BLaER1 treated with 17β-estradiol and CSF1 and Interleukin-3, amounts not matched to agents 10 nM and 100 nM (cell line): ENCODE measurements at regions not wholly inside any gene's neighbourhood (a gene's known extent, or its start where the extent isn't known, plus 50 kb on each side); places are given as distances from the start of the nearest gene placed in this dataset.
A peak's percentile ranks its signal among the peaks of the same experiment; 100 is the strongest.
"Not testable (repeated sequence)": the region's sequence is repeated elsewhere in the genome, so short reads cannot be mapped to it uniquely, and the experiment has no call there.

ENCODE experiments used
- H3K27ac ChIP-seq, 11 experiments: shearing (Covaris generic); formaldehyde crosslinking; 2 replicates each; pipeline ENCODE4 v1.8.1; 2022
- H3K27me3 ChIP-seq, 11 experiments: shearing (Covaris generic); formaldehyde crosslinking; 2 replicates each; pipeline ENCODE4 v1.8.1; 2022
- H3K36me3 ChIP-seq, 11 experiments: shearing (Covaris generic); formaldehyde crosslinking; 2 replicates each; pipeline ENCODE4 v1.8.1; 2022
- H3K4me1 ChIP-seq, 10 experiments: shearing (Covaris generic); formaldehyde crosslinking; 2 replicates each; pipeline ENCODE4 v1.8.1; 2022
- H3K4me2 ChIP-seq, 11 experiments: shearing (Covaris generic); formaldehyde crosslinking; 2 replicates each; pipeline ENCODE4 v1.8.1; 2022
- H3K4me3 ChIP-seq, 10 experiments: shearing (Covaris generic); formaldehyde crosslinking; 2 replicates each; pipeline ENCODE4 v1.8.1; 2022
- H3K9ac ChIP-seq, 11 experiments: shearing (Covaris generic); formaldehyde crosslinking; 2 replicates each; pipeline ENCODE4 v1.8.1; 2022
- H3K9me3 ChIP-seq, 11 experiments: shearing (Covaris generic); formaldehyde crosslinking; replicated peaks in 1 of 11; 2 replicates each; pipeline ENCODE4 v1.8.1; 2022
- H4K20me1 ChIP-seq, 11 experiments: shearing (Covaris generic); formaldehyde crosslinking; 2 replicates each; pipeline ENCODE4 v1.8.1; 2022
- Cebpa-rat ChIP-seq, 11 experiments: shearing (Covaris generic); IDR thresholded peaks; 2 replicates each; pipeline ENCODE4 v1.8.1; 2022

DNA sequence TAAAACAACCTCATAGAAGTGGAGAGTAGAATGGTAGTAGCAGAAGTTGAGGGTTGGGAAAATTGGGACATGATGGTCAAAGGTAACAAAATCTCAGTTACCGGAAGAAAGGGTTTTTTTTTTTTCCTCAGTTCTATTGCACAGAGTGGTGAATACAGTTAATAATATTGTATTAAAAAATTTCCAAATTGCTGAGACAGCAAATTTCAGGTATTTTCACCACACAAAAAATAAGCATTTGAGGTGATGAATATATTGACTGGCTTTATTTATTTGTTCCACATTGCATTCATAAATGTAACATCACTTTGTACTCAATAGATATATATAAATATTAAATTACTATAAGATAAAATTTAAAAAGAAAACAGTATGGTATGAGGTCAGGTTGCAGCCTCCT is 373.8 kb downstream of the ETV1 start:
- Histone ChIP-seq H4K20me1 (no peaks in the 10 kb centered on the region), H3K4me3 (no peak overlapping the region), H3K4me2 (no peak overlapping the region), H3K27me3 (no peaks in the 10 kb centered on the region), H3K9me3 (no peaks in the 10 kb centered on the region), H3K27ac (no peak overlapping the region), H3K36me3 (no peaks in the 10 kb centered on the region), H3K4me1 (no peaks in the 10 kb centered on the region), H3K9ac (no peak overlapping the region)
- no peak for TF ChIP-seq Cebpa-rat (IDR thresholded peaks at IDR 0.05)

- no peak for TF ChIP-seq Cebpa-rat (IDR thresholded peaks at IDR 0.05)
- Histone ChIP-seq H3K27me3 (no peaks in the 10 kb centered on the region), H3K4me2 (no peak overlapping the region), H3K36me3 (no peaks in the 10 kb centered on the region), H3K4me1 (no peaks in the 10 kb centered on the region), H3K9me3 (no peaks in the 10 kb centered on the region), H3K9ac (no peak overlapping the region), H3K4me3 (no peak overlapping the region), H3K27ac (no peak overlapping the region), H4K20me1 (no peaks in the 10 kb centered on the region)
Observed at GRCh38 chr7:13627455-13627854, 362.0 kb downstream of the ETV1 start.

DNA sequence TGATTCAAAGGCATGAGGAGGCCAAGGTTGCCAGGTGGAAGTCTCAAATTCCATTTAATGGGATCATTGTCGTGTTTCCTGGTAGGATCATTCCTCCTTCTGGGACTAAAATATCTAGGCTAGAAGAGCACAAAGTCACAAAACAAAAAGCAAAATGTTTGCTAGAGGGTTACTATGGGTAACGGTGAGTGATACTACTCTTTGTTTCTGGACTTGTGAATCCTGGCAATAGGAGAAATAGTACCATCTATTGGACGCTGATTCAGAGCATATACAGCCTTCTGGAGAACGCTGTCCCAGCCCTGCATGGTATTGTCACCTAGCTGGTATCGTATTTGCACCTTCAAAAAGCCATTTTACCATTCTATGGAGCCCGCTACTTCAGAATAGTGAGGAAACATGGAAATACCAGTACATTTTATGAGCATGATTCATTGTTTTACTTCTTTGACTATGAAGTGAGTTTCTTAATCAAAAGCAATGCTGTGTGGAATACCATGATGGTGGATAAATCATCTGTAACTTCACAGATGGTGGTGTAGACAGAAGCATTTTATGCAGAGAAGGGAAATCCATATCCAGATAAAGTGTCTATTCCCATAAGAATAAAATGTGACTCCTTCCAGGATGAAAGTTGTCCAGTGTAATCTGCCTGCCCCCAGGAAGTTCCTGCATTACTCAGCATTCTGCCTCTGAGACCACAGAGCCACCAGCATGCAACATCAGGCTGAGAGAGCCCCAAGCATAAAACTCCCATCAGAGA is 361.0 kb downstream of the ETV1 start:
- Histone ChIP-seq H3K9ac (no peak overlapping the region), H3K4me2 (no peak overlapping the region), H3K9me3 (no peaks in the 10 kb centered on the region), H3K4me1 (no peaks in the 10 kb centered on the region), H3K36me3 (no peaks in the 10 kb centered on the region), H3K27me3 (no peaks in the 10 kb centered on the region), H3K4me3 (no peak overlapping the region), H4K20me1 (no peaks in the 10 kb centered on the region), H3K27ac (no peak overlapping the region)
- TF ChIP-seq Cebpa-rat (IDR thresholded peaks at IDR 0.05) = no peak

DNA sequence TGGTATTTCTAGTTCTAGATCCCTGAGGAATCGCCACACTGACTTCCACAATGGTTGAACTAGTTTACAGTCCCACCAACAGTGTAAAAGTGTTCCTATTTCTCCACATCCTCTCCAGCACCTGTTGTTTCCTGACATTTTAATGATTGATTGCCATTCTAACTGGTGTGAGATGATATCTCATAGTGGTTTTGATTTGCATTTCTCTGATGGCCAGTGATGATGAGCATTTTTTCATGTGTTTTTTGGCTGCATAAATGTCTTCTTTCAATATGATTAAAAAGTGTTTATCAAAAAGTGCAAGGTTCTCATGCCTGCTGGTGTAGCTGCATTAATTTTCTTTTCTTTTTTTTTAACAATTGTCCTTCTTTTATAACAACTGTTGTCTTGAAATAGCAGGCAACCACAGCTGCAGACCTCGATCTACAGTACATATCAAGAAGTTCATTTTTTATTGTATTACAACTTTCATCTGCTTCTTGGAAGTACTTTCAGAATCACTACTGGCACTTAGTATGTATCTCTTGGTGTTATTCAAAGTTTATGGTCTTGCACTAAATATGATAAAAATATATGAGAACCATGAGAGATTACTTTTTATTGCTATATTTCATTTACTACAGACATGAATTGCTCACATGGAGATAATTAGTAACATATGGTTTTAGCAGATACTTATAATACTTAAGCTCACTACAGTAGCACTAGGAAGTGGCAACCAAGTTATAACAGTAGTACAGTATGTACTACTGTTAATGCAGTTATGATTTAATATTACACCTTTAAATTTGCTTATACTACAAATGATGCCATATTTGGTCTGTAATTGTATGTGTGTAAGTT is 358.0 kb downstream of the ETV1 start:
- not testable (repeated sequence) for H3K27me3 ChIP-seq, H3K27ac ChIP-seq, H3K9ac ChIP-seq, H3K4me3 ChIP-seq, H4K20me1 ChIP-seq, H3K9me3 ChIP-seq, H3K36me3 ChIP-seq, H3K4me2 ChIP-seq, H3K4me1 ChIP-seq

GRCh38 chr7:13633857-13634256 is 355.6 kb downstream of the ETV1 start:
- Histone ChIP-seq H3K4me3 (no peak overlapping the region), H4K20me1 (no peaks in the 10 kb centered on the region), H3K9ac (no peak overlapping the region), H3K4me2 (no peak overlapping the region), H3K27ac (no peak overlapping the region), H3K9me3 (no peaks in the 10 kb centered on the region), H3K36me3 (no peaks in the 10 kb centered on the region), H3K27me3 (no peaks in the 10 kb centered on the region), H3K4me1 (no peaks in the 10 kb centered on the region; a peak in 1 of 20 replicates)
- no peak for TF ChIP-seq Cebpa-rat (IDR thresholded peaks at IDR 0.05)

DNA sequence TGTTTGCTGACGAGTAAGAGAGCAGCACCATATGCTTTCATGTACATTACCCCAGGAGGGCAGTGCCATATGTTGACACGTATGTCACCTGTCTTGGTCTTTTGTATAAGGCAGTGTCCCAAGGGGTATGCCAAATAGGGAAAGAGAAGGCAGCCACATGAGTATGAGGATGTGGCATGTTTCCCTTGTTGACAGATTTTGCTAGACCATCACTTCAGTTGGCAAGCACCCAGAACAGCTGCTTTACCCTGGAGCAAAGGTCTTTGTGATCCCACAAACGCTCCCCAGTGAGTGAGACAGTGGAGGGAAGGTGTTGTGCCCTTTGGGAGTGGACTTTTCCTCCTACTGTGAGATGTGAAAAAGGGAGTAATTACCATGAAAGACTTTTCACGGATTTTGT is 350.1 kb downstream of the ETV1 start:
- no peak overlapping the region for H3K4me3 ChIP-seq
- no peak for TF ChIP-seq Cebpa-rat (IDR thresholded peaks at IDR 0.05)
- H4K20me1 ChIP-seq = no peaks in the 10 kb centered on the region
- no peak overlapping the region for H3K9ac ChIP-seq
- H3K27ac ChIP-seq = no peak overlapping the region
- H3K4me1 ChIP-seq = peaks cover 0 to 13% (median 6%) of the 10 kb centered on the region in 10 experiments; a peak in 12 of 20 replicates
- no peaks in the 10 kb centered on the region for H3K9me3 ChIP-seq
- H3K4me2 ChIP-seq = peak overlapping the region in 8 of 11 experiments; percentile 9 to 59 (median 42); a peak in 11 of 22 replicates
- H3K27me3 ChIP-seq = no peaks in the 10 kb centered on the region
- H3K36me3 ChIP-seq = no peaks in the 10 kb centered on the region

- H4K20me1 ChIP-seq = no peaks in the 10 kb centered on the region
- H3K4me1 ChIP-seq = peaks cover 0 to 13% (median 6%) of the 10 kb centered on the region in 10 experiments; a peak in 12 of 20 replicates
- no peak for TF ChIP-seq Cebpa-rat (IDR thresholded peaks at IDR 0.05)
- H3K4me3 ChIP-seq = no peak overlapping the region
- H3K27ac ChIP-seq = no peak overlapping the region
- no peaks in the 10 kb centered on the region for H3K27me3 ChIP-seq
- peak overlapping the region in 1 of 11 experiments; percentile 21; a peak in 1 of 22 replicates for H3K4me2 ChIP-seq
- H3K9me3 ChIP-seq = no peaks in the 10 kb centered on the region
- H3K36me3 ChIP-seq = no peaks in the 10 kb centered on the region
- no peak overlapping the region for H3K9ac ChIP-seq
Observed at GRCh38 chr7:13641714-13642113, 347.8 kb downstream of the ETV1 start.

DNA sequence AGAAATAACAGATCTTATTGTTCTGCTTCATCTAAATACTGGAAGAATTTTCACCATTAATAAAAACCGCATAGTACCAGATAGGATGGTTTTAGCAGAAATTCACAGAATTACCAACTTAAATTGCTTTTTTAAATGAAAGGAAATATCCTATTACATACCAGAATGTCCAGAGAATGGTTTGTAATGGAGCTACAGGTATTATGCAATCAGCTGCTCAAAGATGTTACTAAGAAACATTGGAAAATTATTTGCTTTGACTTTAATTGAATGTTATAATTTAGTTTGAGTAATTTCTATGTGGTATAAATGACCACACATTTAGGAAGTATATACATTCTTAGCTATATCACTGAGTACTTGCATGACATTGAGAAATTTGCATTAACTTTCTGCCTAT is 338.3 kb downstream of the ETV1 start:
- H3K9ac ChIP-seq = no peak overlapping the region
- no peaks in the 10 kb centered on the region for H3K36me3 ChIP-seq
- no peak for TF ChIP-seq Cebpa-rat (IDR thresholded peaks at IDR 0.05)
- H3K4me2 ChIP-seq = no peak overlapping the region
- H3K9me3 ChIP-seq = peaks cover 0 to 6% (median 0%) of the 10 kb centered on the region in 11 experiments; a peak in 2 of 22 replicates
- no peak overlapping the region for H3K27ac ChIP-seq
- H3K4me3 ChIP-seq = no peak overlapping the region
- no peaks in the 10 kb centered on the region for H3K4me1 ChIP-seq
- H4K20me1 ChIP-seq = no peaks in the 10 kb centered on the region
- no peaks in the 10 kb centered on the region for H3K27me3 ChIP-seq

DNA sequence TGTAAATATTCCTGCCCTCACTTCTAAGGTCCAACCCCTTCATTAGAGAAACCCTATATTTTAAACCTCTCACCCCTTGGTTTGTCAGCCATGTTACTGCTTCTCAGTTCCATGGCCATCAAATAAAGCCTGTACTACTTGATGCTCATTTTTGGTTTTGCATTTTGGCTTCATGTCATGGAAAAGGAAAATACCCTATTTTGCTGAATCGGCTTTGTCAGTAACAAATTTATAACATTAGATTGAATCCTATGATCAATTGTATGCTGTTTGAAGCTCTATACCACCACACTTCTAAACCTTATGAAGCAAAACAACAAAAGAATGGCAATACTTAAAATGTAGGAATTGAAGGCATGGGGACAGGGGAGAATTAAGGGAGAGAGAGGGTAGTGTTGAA is 333.1 kb downstream of the ETV1 start:
- no peaks in the 10 kb centered on the region for H3K36me3 ChIP-seq
- H3K27ac ChIP-seq = no peak overlapping the region
- no peak overlapping the region for H3K4me3 ChIP-seq
- no peaks in the 10 kb centered on the region for H3K27me3 ChIP-seq
- H3K4me1 ChIP-seq = no peaks in the 10 kb centered on the region
- no peak overlapping the region for H3K4me2 ChIP-seq
- H3K9ac ChIP-seq = no peak overlapping the region
- peaks cover 0 to 10% (median 0%) of the 10 kb centered on the region in 11 experiments; a peak in 2 of 22 replicates for H3K9me3 ChIP-seq
- no peak for TF ChIP-seq Cebpa-rat (IDR thresholded peaks at IDR 0.05)
- H4K20me1 ChIP-seq = no peaks in the 10 kb centered on the region
